Heart left ventricle (tissue), 13 donors: ENCODE measurements at regions not wholly inside any gene's neighbourhood (a gene's known extent, or its start where the extent isn't known, plus 50 kb on each side); places are given as distances from the start of the nearest gene placed in this dataset.
"Not testable (repeated sequence)": the region's sequence is repeated elsewhere in the genome, so short reads cannot be mapped to it uniquely, and the experiment has no call there.

Experiments
- CTCF ChIP-seq, 12 donors: fragments of 200-600 bp; sonication (generic) in 4 of 12; IDR thresholded peaks; one replicate each; pipeline versions ENCODE4 v1.5.0 to v1.8.0; 2018 to 2022; ENCODE audit warnings: antibody characterized with exemption in 12 of 12, mild to moderate bottlenecking in 5 of 12
- POLR2A ChIP-seq, 2 donors: fragments of 450-650 bp; IDR thresholded peaks; one replicate each; pipeline ENCODE4 v1.6.1; 2017; ENCODE audit warnings: antibody characterized with exemption in 2 of 2, mild to moderate bottlenecking in 2 of 2, moderate library complexity in 2 of 2
- donor health status: ischemic (EF 13 %, LVEDD 7.1; RV severe dilation, severe dysfunction).
- donor health status: DM: no; HTN: yes; CAD: no.
- donor health status: DM: no; HTN: no; CAD: no.
- donor health status: ischemic (EF 25% LVEDD 6.9; RV normal size, moderate dysfunction).
- donor health status: ischemic (EF 25% LVEDD 5.7; RV mildly dilated, moderate dysfunction).
- donor health status: ischemic (EF 35%, LVEDD 5.7; RV mildly dilated, moderate dysfunction).
- donor health status: nonischemic (EF 11% LVEDD 7.7; RV severe dilation, severe dysfunction).
- donor health status: DM: yes; HTN: yes; CAD: no.
- donor health status: PGD.
- donor health status: ischemic (EF 29% LVEDD 5.4; RV normal size, mild dysfunction).
- donor health status: nonischemic (EF 23%, LVEDD 6.1; RV moderate dilation, normal function).

GRCh38 chr1:215448014-215448413 lies 119.1 kb upstream of the KCTD3 start:
- not testable (repeated sequence) for TF ChIP-seq POLR2A, CTCF (IDR thresholded peaks at IDR 0.05)
